WTC11 (cell line): ENCODE measurements at regions not wholly inside any gene's neighbourhood (a gene's known extent, or its start where the extent isn't known, plus 50 kb on each side); places are given as distances from the start of the nearest gene placed in this dataset.

ENCODE experiments used
- CTCF ChIP-seq: fragments of 200-600 bp; IDR thresholded peaks from 2 replicates; pipeline ENCODE4 v1.8.0; 2022; ENCODE audit warnings: antibody characterized with exemption
- E2F5 ChIP-seq: sonication (generic); formaldehyde crosslinking; IDR thresholded peaks from 2 replicates; pipeline ENCODE4 v1.8.1; 2022; ENCODE audit warnings: mild to moderate bottlenecking, moderate library complexity, missing genetic modification reagents
- ETV6 ChIP-seq: sonication (generic); formaldehyde crosslinking; IDR thresholded peaks from 2 replicates; pipeline ENCODE4 v1.8.1; 2022; ENCODE audit warnings: mild to moderate bottlenecking, missing genetic modification reagents
- GTF2I ChIP-seq: fragments of 250-450 bp; sonication (Bioruptor Pico); conservative IDR thresholded peaks from 2 replicates; pipeline ENCODE4 v1.4.0; 2021; ENCODE audit warnings: mild to moderate bottlenecking
- HMGXB4 ChIP-seq: sonication (generic); formaldehyde crosslinking; IDR thresholded peaks from 2 replicates; pipeline ENCODE4 v1.8.1; 2023; ENCODE audit warnings: mild to moderate bottlenecking, moderate library complexity, missing genetic modification reagents
- JUN ChIP-seq: sonication (generic); formaldehyde crosslinking; IDR thresholded peaks from 2 replicates; pipeline ENCODE4 v1.8.0; 2023; ENCODE audit warnings: mild to moderate bottlenecking, missing genetic modification reagents
- MLX ChIP-seq: sonication (generic); formaldehyde crosslinking; IDR thresholded peaks from 2 replicates; pipeline ENCODE4 v1.8.1; 2023; ENCODE audit warnings: mild to moderate bottlenecking, missing genetic modification reagents, moderate library complexity
- NR2C2 ChIP-seq: sonication (generic); formaldehyde crosslinking; IDR thresholded peaks from 2 replicates; pipeline ENCODE4 v1.8.0; 2022; ENCODE audit warnings: mild to moderate bottlenecking, missing genetic modification reagents
- NR3C1 ChIP-seq: sonication (generic); formaldehyde crosslinking; conservative IDR thresholded peaks from 2 replicates; pipeline ENCODE4 v1.8.1; 2023; ENCODE audit warnings: low read depth, mild to moderate bottlenecking, missing genetic modification reagents
- ZNF232 ChIP-seq: sonication (generic); formaldehyde crosslinking; IDR thresholded peaks from 2 replicates; pipeline ENCODE4 v1.8.0; 2022; ENCODE audit warnings: mild to moderate bottlenecking, missing genetic modification reagents
- ZNF512 ChIP-seq: sonication (generic); formaldehyde crosslinking; IDR thresholded peaks from 2 replicates; pipeline ENCODE4 v1.8.1; 2022; ENCODE audit warnings: missing genetic modification reagents, borderline replicate concordance

- TF ChIP-seq JUN (CRISPR knock-in tag) (no peak), CTCF (no peak), ZNF232 (no peak), ETV6 (CRISPR knock-in tag) (no peak), E2F5 (CRISPR knock-in tag) (no peak), MLX (CRISPR knock-in tag) (no peak), HMGXB4 (CRISPR knock-in tag) (no peak), ZNF512 (no peak), NR3C1 (CRISPR knock-in tag) (no peak), NR2C2 (no peak), GTF2I (CRISPR knock-in tag) (no peak)
These were observed 131.6 kb upstream of the NAMPT start for GRCh38 chr7:106416430-106416829.
